Loucy (cell line): ENCODE measurements at regions not wholly inside any gene's neighbourhood (a gene's known extent, or its start where the extent isn't known, plus 50 kb on each side); places are given as distances from the start of the nearest gene placed in this dataset.

ENCODE experiments used
- H2AFZ ChIP-seq: fragments of 200-600 bp; sonication (generic); 2 replicates; pipeline ENCODE4 v1.6.0; 2016; ENCODE audit warnings: antibody characterized with exemption, mild to moderate bottlenecking, low read length, moderate library complexity
- H3F3A ChIP-seq: fragments of 200-600 bp; 2 replicates; pipeline ENCODE4 v1.6.0; 2016; ENCODE audit warnings: antibody characterized with exemption, low read depth, mild to moderate bottlenecking
- H3K27me3 ChIP-seq: fragments of 200-600 bp; sonication (generic); 2 replicates; pipeline ENCODE4 v1.6.1; 2014; ENCODE audit warnings: low read length, mild to moderate bottlenecking; ENCODE audit not compliant: insufficient read depth, poor library complexity, severe bottlenecking
- H3K36me3 ChIP-seq: fragments of 200-600 bp; sonication (generic); 2 replicates; pipeline ENCODE4 v1.6.1; 2016; ENCODE audit warnings: low read length; ENCODE audit not compliant: insufficient read depth
- H3K4me1 ChIP-seq: fragments of 200-600 bp; sonication (generic); 2 replicates; pipeline ENCODE4 v1.5.1; 2014; ENCODE audit warnings: low read length, mild to moderate bottlenecking; ENCODE audit not compliant: insufficient read depth, poor library complexity, severe bottlenecking
- H3K4me2 ChIP-seq: fragments of 200-600 bp; sonication (generic); 2 replicates; pipeline ENCODE4 v1.6.0; 2014; ENCODE audit warnings: antibody characterized with exemption, low read length, low read depth, mild to moderate bottlenecking; ENCODE audit not compliant: poor library complexity, severe bottlenecking
- H3K4me3 ChIP-seq: fragments of 200-600 bp; sonication (generic); 2 replicates; pipeline ENCODE4 v1.5.1; 2014; ENCODE audit warnings: low read length, mild to moderate bottlenecking, mixed read lengths; ENCODE audit not compliant: poor library complexity, severe bottlenecking
- H3K79me2 ChIP-seq: fragments of 200-600 bp; sonication (generic); 2 replicates; pipeline ENCODE4 v1.6.1; 2014; ENCODE audit warnings: low read length; ENCODE audit not compliant: insufficient read depth
- H3K9ac ChIP-seq: fragments of 200-600 bp; sonication (generic); 2 replicates; pipeline ENCODE4 v1.6.0; 2014; ENCODE audit warnings: mild to moderate bottlenecking, low read depth, low read length, moderate library complexity; ENCODE audit not compliant: poor library complexity, severe bottlenecking
- H3K9me2 ChIP-seq: fragments of 200-600 bp; sonication (generic); replicated peaks from 2 replicates; pipeline ENCODE4 v1.6.1; 2016; ENCODE audit warnings: low read depth, low read length, mixed read lengths
- H3K9me3 ChIP-seq: fragments of 200-600 bp; sonication (generic); 2 replicates; pipeline ENCODE4 v1.6.1; 2014; ENCODE audit warnings: mild to moderate bottlenecking, antibody characterized with exemption, low read length, low read depth; ENCODE audit not compliant: insufficient read depth
- H4K20me1 ChIP-seq: fragments of 200-600 bp; sonication (generic); 2 replicates; pipeline ENCODE4 v1.6.0; 2014; ENCODE audit warnings: antibody characterized with exemption, low read length, mild to moderate bottlenecking; ENCODE audit not compliant: insufficient read depth, poor library complexity, severe bottlenecking
- EZH2phosphoT487 ChIP-seq: fragments of 200-600 bp; IDR thresholded peaks from 2 replicates; pipeline ENCODE4 v1.6.1; 2018; ENCODE audit warnings: antibody characterized with exemption, mild to moderate bottlenecking, moderate library complexity, borderline replicate concordance
- TF ChIP-seq, protein P1 (sequence below): fragments of 200-600 bp; sonication (generic); conservative IDR thresholded peaks from 2 replicates; pipeline ENCODE4 v1.5.1; 2014; ENCODE audit warnings: mild to moderate bottlenecking, antibody characterized with exemption, low read length

DNA sequence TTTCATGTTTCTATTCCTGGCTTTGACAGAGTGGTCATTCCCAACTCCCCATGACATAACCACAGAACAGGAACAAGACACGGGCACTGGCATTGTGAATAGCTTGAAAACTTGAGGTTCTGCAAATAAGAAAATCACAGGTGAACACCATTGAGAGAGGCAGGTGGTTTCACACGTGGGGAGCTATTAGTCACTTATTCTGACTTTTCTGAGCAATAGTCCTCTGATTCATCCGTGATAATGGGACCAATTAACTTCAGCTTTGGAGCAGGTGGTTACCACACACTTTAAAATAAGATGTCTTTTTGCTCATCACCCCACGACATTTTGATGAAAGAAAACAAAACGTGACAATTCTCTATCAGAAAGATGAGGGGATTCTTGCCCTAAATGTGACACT is 224.7 kb downstream of the KLF13 start:
- TF ChIP-seq, protein P1, sequence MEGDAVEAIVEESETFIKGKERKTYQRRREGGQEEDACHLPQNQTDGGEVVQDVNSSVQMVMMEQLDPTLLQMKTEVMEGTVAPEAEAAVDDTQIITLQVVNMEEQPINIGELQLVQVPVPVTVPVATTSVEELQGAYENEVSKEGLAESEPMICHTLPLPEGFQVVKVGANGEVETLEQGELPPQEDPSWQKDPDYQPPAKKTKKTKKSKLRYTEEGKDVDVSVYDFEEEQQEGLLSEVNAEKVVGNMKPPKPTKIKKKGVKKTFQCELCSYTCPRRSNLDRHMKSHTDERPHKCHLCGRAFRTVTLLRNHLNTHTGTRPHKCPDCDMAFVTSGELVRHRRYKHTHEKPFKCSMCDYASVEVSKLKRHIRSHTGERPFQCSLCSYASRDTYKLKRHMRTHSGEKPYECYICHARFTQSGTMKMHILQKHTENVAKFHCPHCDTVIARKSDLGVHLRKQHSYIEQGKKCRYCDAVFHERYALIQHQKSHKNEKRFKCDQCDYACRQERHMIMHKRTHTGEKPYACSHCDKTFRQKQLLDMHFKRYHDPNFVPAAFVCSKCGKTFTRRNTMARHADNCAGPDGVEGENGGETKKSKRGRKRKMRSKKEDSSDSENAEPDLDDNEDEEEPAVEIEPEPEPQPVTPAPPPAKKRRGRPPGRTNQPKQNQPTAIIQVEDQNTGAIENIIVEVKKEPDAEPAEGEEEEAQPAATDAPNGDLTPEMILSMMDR, result no peak
- no peak for TF ChIP-seq EZH2phosphoT487
- Histone ChIP-seq H3K9me2 (no peaks in the 10 kb centered on the region), H3K4me3 (no peak overlapping the region), H3K4me2 (no peak overlapping the region), H3F3A (no peaks in the 10 kb centered on the region), H3K27me3 (no peaks in the 10 kb centered on the region), H3K79me2 (no peaks in the 10 kb centered on the region), H3K4me1 (no peaks in the 10 kb centered on the region), H3K36me3 (no peaks in the 10 kb centered on the region), H2AFZ (no peak overlapping the region), H3K9me3 (no peaks in the 10 kb centered on the region), H4K20me1 (no peaks in the 10 kb centered on the region), H3K9ac (no peak overlapping the region)

DNA sequence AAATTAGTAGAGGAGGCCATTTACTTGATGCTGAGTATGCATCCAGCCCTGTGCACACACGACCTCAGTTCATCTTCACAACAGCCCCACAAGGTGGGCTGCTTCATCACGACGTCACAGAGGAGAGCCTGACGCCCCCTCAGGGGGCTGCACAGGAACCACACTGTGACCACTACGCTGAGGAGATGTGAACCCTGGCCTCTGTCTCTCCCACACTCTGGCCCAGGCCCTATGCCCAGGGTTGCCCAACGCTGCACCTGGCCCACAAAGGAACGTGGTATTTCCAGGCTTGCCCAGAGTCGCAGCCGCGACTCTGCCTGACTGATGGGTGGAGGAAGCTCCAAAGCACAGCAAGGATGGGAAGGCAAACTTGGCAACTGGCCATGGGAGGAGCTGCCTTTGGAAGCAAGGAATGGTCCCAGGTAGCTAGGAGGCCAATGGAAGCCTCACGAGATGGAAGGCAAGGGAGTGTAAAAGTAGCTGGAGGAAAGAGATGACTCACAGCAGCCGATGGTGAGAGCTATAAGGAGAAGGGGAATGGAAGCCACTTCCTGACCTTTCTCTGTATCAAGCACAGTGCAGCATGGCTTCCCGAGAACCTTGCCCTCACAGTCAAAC is 226.0 kb downstream of the KLF13 start:
- Histone ChIP-seq H4K20me1 (no peaks in the 10 kb centered on the region), H3F3A (no peaks in the 10 kb centered on the region), H3K79me2 (no peaks in the 10 kb centered on the region), H3K9ac (no peak overlapping the region), H3K4me1 (no peaks in the 10 kb centered on the region), H3K4me3 (no peak overlapping the region), H3K9me3 (no peaks in the 10 kb centered on the region; the same call in 1 of the 2 replicates), H3K9me2 (no peaks in the 10 kb centered on the region), H3K4me2 (no peak overlapping the region), H2AFZ (no peak overlapping the region), H3K36me3 (no peaks in the 10 kb centered on the region), H3K27me3 (no peaks in the 10 kb centered on the region)
- TF ChIP-seq, protein P1, result no peak
- TF ChIP-seq EZH2phosphoT487, result no peak

DNA sequence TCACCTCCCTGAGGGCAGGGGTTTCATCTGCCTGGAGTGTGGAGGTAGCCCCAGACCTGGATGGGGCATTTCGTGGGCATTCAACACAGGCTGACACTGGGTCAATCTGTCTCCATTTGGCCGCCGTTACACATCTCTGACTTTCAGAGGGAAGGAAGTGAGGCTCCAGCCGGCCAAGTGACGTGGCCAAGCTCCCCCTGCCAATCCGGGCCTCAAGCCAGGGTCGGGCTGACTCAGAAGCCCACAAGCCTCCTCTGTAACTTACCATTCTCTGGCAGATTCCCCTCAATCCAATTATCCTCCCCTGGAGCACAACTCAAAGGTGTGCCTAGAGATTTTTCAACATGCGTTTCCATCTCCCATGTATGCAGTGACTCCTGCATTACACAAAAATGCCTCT is 227.6 kb downstream of the KLF13 start:
- Histone ChIP-seq H3K4me3 (no peak overlapping the region), H3K9me3 (no peaks in the 10 kb centered on the region; the same call in 1 of the 2 replicates), H3K79me2 (no peaks in the 10 kb centered on the region), H3K4me1 (no peaks in the 10 kb centered on the region), H4K20me1 (no peaks in the 10 kb centered on the region), H3K4me2 (no peak overlapping the region), H3K27me3 (no peaks in the 10 kb centered on the region), H3K36me3 (no peaks in the 10 kb centered on the region), H3F3A (no peaks in the 10 kb centered on the region), H3K9ac (no peak overlapping the region), H3K9me2 (no peaks in the 10 kb centered on the region), H2AFZ (no peak overlapping the region)
- TF ChIP-seq EZH2phosphoT487, result no peak

DNA sequence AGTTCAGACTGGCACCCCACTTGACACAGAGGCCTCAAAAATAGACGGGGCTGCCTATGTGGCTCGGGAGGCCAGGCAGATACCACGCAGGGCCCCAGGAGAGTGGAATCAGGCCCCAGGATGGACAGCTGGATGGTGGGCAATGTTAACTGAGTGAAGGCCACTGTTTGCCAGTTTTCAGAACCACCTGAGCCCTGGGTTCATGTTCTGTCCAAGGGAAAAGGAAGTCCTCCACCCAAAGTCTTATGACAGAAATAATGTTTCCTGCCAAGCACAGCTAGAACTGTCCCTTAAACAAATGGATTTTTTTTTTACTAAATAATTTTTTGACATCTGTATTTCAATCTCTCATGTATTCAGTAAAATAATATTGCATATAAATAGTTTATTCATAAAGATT is 228.4 kb downstream of the KLF13 start:
- Histone ChIP-seq H2AFZ (no peak overlapping the region), H3K4me1 (no peaks in the 10 kb centered on the region), H3K9me2 (no peaks in the 10 kb centered on the region), H3K36me3 (no peaks in the 10 kb centered on the region), H3K4me3 (no peak overlapping the region), H3K4me2 (no peak overlapping the region), H3K9ac (no peak overlapping the region), H3K9me3 (no peaks in the 10 kb centered on the region; the same call in 1 of the 2 replicates), H3K79me2 (no peaks in the 10 kb centered on the region), H4K20me1 (no peaks in the 10 kb centered on the region), H3K27me3 (no peaks in the 10 kb centered on the region), H3F3A (no peaks in the 10 kb centered on the region)
- TF ChIP-seq EZH2phosphoT487, result no peak
- TF ChIP-seq, protein P1, result no peak
